ENCODE measurements at regions not wholly inside any gene's neighbourhood (a gene's known extent, or its start where the extent isn't known, plus 50 kb on each side); places are given as distances from the start of the nearest gene placed in this dataset.

- TF ChIP-seq CTCF (conservative IDR thresholded peaks at IDR 0.05; ENCODE audit: low read depth, low read length): no peak
- TF ChIP-seq EZH2 (IDR thresholded peaks at IDR 0.05; ENCODE audit: low read length, unreplicated experiment): no peak
Measured at GRCh38 chr21:38610623-38611251, 112.5 kb upstream of the ERG start.
